ENCODE measurements at regions not wholly inside any gene's neighbourhood (a gene's known extent, or its start where the extent isn't known, plus 50 kb on each side); places are given as distances from the start of the nearest gene placed in this dataset.

- Histone ChIP-seq H4K91ac (replicated peaks; ENCODE audit: insufficient read length, low read length) (no peak overlapping the region), H2BK15ac (ENCODE audit: low read length) (no peak overlapping the region), H4K8ac (ENCODE audit: extremely low read depth, insufficient read depth, low read length) (no peak overlapping the region), H3K9ac (replicated peaks in 1 of 4; ENCODE audit: extremely low read depth in 1 of 4, low read depth in 3 of 4, low read length in 3 of 4) (no peak overlapping the region), H3K14ac (ENCODE audit: insufficient read length) (no peak overlapping the region), H3K27me3 (replicated peaks in 1 of 4; ENCODE audit: control insufficient read depth in 3 of 4, extremely low read depth in 1 of 4, insufficient read depth in 3 of 4, low read length in 3 of 4) (no peaks in the 10 kb centered on the region), H3K27ac (ENCODE audit: low read depth, low read length) (no peak overlapping the region), H3K56ac (replicated peaks; ENCODE audit: insufficient read length, low read depth, low read length) (no peak overlapping the region), H3K23ac (ENCODE audit: insufficient read length) (no peak overlapping the region), H2BK120ac (replicated peaks; ENCODE audit: low read depth, low read length) (no peak overlapping the region), H2AFZ (ENCODE audit: low read length) (no peak overlapping the region), H3K4me1 (replicated peaks in 1 of 4; ENCODE audit: control insufficient read depth in 3 of 4, insufficient read depth in 4 of 4, low read length in 3 of 4) (no peaks in the 10 kb centered on the region), H2BK5ac (ENCODE audit: low read depth, low read length) (no peak overlapping the region), H3K18ac (ENCODE audit: extremely low read depth, low read length) (no peak overlapping the region), H2BK12ac (ENCODE audit: low read depth, low read length) (no peak overlapping the region), H2BK20ac (ENCODE audit: low read length) (no peak overlapping the region), H3K4me3 (ENCODE audit: extremely low read depth in 1 of 4, insufficient read depth in 2 of 4, low read depth in 3 of 4, low read length in 4 of 4) (no peak overlapping the region), H3K36me3 (ENCODE audit: control insufficient read depth in 2 of 4, insufficient read depth in 4 of 4, low read length in 3 of 4) (no peaks in the 10 kb centered on the region), H4K5ac (ENCODE audit: insufficient read length, low read depth, low read length) (no peak overlapping the region), H3K9me3 (ENCODE audit: insufficient read depth in 2 of 2, low read depth in 1 of 2, low read length in 1 of 2) (0 out of 4 replicates have a peak, but pooled peaks cover 2 to 3% of the 10 kb centered on the region in 2 experiments), H4K20me1 (replicated peaks in 1 of 2; ENCODE audit: control insufficient read depth in 1 of 2, insufficient read depth in 2 of 2, low read length in 2 of 2) (no peaks in the 10 kb centered on the region), H2AK5ac (ENCODE audit: low read depth, low read length) (no peak overlapping the region), H3K4me2 (ENCODE audit: insufficient read depth in 1 of 2, low read depth in 2 of 2, low read length in 2 of 2) (no peak overlapping the region), H3K79me2 (ENCODE audit: control insufficient read depth in 1 of 2, insufficient read depth in 2 of 2, low read length in 2 of 2) (no peaks in the 10 kb centered on the region), H3K23me2 (ENCODE audit: low read depth, low read length) (no peaks in the 10 kb centered on the region), H3K79me1 (ENCODE audit: low read depth, low read length) (no peaks in the 10 kb centered on the region), H3K4ac (replicated peaks; ENCODE audit: insufficient read length, low read depth, low read length) (no peak overlapping the region)
- 100% methylated on average over 1 of the region's 1 CpG; no CpG with 5 or more reads in 1 of the 2 experiments for WGBS, 2 experiments (ENCODE audit: extremely low coverage in 1 of 2, insufficient coverage in 1 of 2, insufficient read length in 1 of 2, insufficient replicate concordance in 2 of 2, low coverage in 1 of 2, low lambda C conversion rate in 2 of 2, missing lambda C conversion rate in 1 of 2)
- TF ChIP-seq E2F6 (IDR thresholded peaks at IDR 0.05) (no peak), SP2 (IDR thresholded peaks at IDR 0.05; ENCODE audit: low read length) (no peak), JUND (IDR thresholded peaks at IDR 0.05; ENCODE audit: low read length) (no peak), NANOG (IDR thresholded peaks at IDR 0.05; ENCODE audit: insufficient read depth, low read depth, low read length, poor library complexity, severe bottlenecking) (no peak), ZNF274 (IDR thresholded peaks at IDR 0.05; ENCODE audit: borderline replicate concordance, extremely low read depth, low read length) (no peak), TAF7 (optimal IDR thresholded peaks at IDR 0.05; ENCODE audit: borderline replicate concordance, low read depth, low read length) (no peak), KDM1A (IDR thresholded peaks at IDR 0.05; ENCODE audit: borderline replicate concordance, low read length) (no peak), CBX5 (IDR thresholded peaks at IDR 0.05; ENCODE audit: low read depth, low read length) (no peak), CHD1 (IDR thresholded peaks at IDR 0.05; ENCODE audit: low read depth, low read length) (no peak), RFX5 (IDR thresholded peaks at IDR 0.05; ENCODE audit: borderline replicate concordance, low read depth, low read length) (no peak), RBBP5 (IDR thresholded peaks at IDR 0.05; ENCODE audit: borderline replicate concordance, low read depth, low read length) (no peak), BRCA1 (IDR thresholded peaks at IDR 0.05; ENCODE audit: low read depth, low read length) (no peak)
- CTCF ChIA-PET (ENCODE audit: partially characterized antibody), result interaction anchor here (0.9 to 4.2 kb wide), 21 partner anchors 13 to 806 kb away, joined by 3 to 29 read pairs (median 4); partner anchors contain the start of gene TGFB2
- DNase-seq (ENCODE audit: low read depth in 1 of 2, low spot score in 2 of 2), result no peak
- no peak for FAIRE-seq
- POLR2A ChIA-PET (ENCODE audit: partially characterized antibody), result no interaction called here
These were observed 107.6 kb upstream of the LYPLAL1 start for GRCh38 chr1:219066098-219066497.
